ENCODE measurements at regions not wholly inside any gene's neighbourhood (a gene's known extent, or its start where the extent isn't known, plus 50 kb on each side); places are given as distances from the start of the nearest gene placed in this dataset.

DNA sequence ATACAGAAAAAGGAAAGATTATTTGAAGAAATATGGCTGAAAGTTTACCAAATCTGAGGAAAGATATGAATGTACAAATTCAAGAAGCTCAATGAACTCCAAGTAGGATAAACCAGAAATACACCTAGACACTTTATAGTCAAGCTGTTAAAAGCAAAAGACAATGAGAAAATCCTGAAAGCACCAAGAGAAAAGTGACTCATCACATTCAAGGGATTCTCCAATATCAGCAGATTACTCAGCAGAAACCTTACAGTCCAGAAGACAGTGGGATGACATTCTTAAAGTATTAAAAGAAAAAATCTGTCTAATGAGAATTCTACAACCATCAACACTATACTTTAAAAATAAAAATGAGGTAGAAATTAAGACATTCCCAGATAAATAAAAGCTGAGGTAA lies 223.8 kb upstream of the ZCCHC13 start:
- TF ChIP-seq, protein P1, sequence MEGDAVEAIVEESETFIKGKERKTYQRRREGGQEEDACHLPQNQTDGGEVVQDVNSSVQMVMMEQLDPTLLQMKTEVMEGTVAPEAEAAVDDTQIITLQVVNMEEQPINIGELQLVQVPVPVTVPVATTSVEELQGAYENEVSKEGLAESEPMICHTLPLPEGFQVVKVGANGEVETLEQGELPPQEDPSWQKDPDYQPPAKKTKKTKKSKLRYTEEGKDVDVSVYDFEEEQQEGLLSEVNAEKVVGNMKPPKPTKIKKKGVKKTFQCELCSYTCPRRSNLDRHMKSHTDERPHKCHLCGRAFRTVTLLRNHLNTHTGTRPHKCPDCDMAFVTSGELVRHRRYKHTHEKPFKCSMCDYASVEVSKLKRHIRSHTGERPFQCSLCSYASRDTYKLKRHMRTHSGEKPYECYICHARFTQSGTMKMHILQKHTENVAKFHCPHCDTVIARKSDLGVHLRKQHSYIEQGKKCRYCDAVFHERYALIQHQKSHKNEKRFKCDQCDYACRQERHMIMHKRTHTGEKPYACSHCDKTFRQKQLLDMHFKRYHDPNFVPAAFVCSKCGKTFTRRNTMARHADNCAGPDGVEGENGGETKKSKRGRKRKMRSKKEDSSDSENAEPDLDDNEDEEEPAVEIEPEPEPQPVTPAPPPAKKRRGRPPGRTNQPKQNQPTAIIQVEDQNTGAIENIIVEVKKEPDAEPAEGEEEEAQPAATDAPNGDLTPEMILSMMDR (IDR thresholded peaks at IDR 0.05) = no peak
- no peak for TF ChIP-seq EZH2 (IDR thresholded peaks at IDR 0.05; ENCODE audit: borderline replicate concordance, insufficient read depth, low read depth, low read length, poor library complexity, severe bottlenecking)
